Thoracic aorta (tissue), 2 donors: ENCODE measurements at regions not wholly inside any gene's neighbourhood (a gene's known extent, or its start where the extent isn't known, plus 50 kb on each side); places are given as distances from the start of the nearest gene placed in this dataset.
"Not testable (repeated sequence)": the region's sequence is repeated elsewhere in the genome, so short reads cannot be mapped to it uniquely, and the experiment has no call there.

ENCODE experiments used
- ATAC-seq: fragments of 150-250 bp; one replicate; pipeline ENCODE4 v1.8.0; 2017; ENCODE audit warnings: low read depth; ENCODE audit not compliant: insufficient number of reproducible peaks, low FRiP score
- DNase-seq: peaks from one replicate; pipeline ENCODE4 v3.0.0-alpha.2; 2020; ENCODE audit warnings: low spot score
- H3K27ac ChIP-seq, 2 donors: fragments of 200-600 bp; sonication (generic); 1 replicate in 1 of 2; 2 replicates in 1 of 2; pipeline ENCODE4 v1.5.1; 2016; ENCODE audit warnings: mild to moderate bottlenecking in 2 of 2, moderate library complexity in 2 of 2
- H3K27me3 ChIP-seq: fragments of 200-600 bp; sonication (generic); replicated peaks from 2 replicates; pipeline ENCODE4 v1.6.0; 2016; ENCODE audit warnings: mild to moderate bottlenecking; ENCODE audit not compliant: insufficient read depth
- H3K36me3 ChIP-seq: fragments of 200-600 bp; sonication (generic); one replicate; pipeline ENCODE4 v1.5.1; 2016
- H3K4me1 ChIP-seq, 2 donors: fragments of 200-600 bp; sonication (generic); 1 replicate in 1 of 2; 2 replicates in 1 of 2; pipeline versions ENCODE4 v1.5.1 to v1.6.0; 2016; ENCODE audit warnings: low read depth in 2 of 2, mild to moderate bottlenecking in 1 of 2; ENCODE audit not compliant: control insufficient read depth in 1 of 2
- H3K4me3 ChIP-seq: fragments of 200-600 bp; sonication (generic); 2 replicates; pipeline ENCODE4 v1.5.1; 2016; ENCODE audit warnings: mild to moderate bottlenecking
- H3K9me3 ChIP-seq: fragments of 200-600 bp; sonication (generic); 2 replicates; pipeline ENCODE4 v1.5.1; 2016
- TF ChIP-seq, protein P1 (sequence below): fragments of 200-600 bp; sonication (generic); IDR thresholded peaks from one replicate; pipeline ENCODE4 v1.5.1; 2019; ENCODE audit warnings: antibody characterized with exemption

DNA sequence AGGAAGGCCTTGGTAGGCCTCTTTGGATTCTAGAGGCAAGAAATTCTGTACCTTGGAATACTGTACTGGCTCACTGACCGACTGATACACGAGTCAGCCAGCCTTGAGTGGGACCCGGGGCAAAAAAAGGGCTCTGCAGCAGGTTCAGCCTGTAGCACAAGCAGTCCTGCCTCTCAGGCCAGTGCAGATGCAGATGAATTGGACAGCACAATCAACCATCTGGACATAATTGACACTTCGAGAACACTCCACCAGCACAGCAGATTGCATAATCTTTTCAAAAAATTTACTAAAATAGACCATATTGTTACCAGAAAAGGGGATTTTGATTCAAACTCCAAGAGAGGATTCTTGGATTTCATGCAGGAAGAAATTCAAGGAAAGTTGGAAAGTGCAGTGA is 241.6 kb downstream of the RPIA start:
- TF ChIP-seq, protein P1, sequence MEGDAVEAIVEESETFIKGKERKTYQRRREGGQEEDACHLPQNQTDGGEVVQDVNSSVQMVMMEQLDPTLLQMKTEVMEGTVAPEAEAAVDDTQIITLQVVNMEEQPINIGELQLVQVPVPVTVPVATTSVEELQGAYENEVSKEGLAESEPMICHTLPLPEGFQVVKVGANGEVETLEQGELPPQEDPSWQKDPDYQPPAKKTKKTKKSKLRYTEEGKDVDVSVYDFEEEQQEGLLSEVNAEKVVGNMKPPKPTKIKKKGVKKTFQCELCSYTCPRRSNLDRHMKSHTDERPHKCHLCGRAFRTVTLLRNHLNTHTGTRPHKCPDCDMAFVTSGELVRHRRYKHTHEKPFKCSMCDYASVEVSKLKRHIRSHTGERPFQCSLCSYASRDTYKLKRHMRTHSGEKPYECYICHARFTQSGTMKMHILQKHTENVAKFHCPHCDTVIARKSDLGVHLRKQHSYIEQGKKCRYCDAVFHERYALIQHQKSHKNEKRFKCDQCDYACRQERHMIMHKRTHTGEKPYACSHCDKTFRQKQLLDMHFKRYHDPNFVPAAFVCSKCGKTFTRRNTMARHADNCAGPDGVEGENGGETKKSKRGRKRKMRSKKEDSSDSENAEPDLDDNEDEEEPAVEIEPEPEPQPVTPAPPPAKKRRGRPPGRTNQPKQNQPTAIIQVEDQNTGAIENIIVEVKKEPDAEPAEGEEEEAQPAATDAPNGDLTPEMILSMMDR = no peak
- no peak for ATAC-seq
- H3K4me1 ChIP-seq = no peaks in the 10 kb centered on the region
- no peak overlapping the region for H3K4me3 ChIP-seq
- no peak for DNase-seq
- H3K27me3 ChIP-seq = no peaks in the 10 kb centered on the region
- H3K36me3 ChIP-seq = no peaks in the 10 kb centered on the region
- no peaks in the 10 kb centered on the region for H3K9me3 ChIP-seq
- no peak overlapping the region for H3K27ac ChIP-seq

DNA sequence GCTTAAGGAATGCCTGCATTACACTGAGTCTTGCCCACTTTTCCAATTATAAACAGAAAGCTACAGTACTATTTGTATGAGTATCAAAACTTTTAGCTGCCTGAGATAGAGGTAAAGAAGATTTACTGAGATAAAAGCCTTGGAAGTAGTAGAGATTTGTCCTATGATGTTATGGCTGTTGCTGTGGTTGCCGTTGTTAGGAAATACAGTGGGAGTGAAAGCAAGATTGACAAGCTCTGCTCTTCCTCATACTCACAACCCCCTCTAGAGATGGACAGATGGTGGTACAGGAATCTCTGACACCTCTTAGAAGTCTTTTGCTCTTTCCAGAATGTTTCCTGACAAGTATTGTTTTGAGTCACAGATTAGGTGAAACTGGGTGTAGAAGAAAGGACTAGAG is 242.5 kb downstream of the RPIA start:
- Histone ChIP-seq H3K4me1 (no peaks in the 10 kb centered on the region), H3K36me3 (no peaks in the 10 kb centered on the region), H3K9me3 (no peaks in the 10 kb centered on the region), H3K27me3 (no peaks in the 10 kb centered on the region), H3K27ac (no peak overlapping the region), H3K4me3 (no peak overlapping the region)
- no peak for ATAC-seq
- DNase-seq = no peak
- TF ChIP-seq, protein P1 = no peak

DNA sequence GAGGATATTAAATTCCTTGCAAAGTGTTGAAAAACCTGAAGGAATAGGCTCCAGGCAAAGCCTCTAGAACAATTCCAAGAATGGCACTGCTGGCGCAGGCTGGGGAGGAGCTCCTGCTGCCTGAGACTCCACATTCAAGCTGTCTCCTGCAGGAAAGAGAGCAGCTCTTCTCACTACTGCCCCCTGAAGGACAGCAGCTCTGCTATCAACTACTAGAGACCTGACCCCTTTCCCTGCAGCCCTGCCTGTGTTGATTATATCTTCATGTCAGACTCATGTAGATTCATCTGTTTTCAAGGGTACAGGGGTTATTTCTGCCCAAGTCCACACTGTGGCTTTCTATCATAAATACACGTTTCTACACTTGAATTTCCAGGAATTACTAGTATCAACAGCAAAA is 249.7 kb downstream of the RPIA start:
- not testable (repeated sequence) for H3K4me3 ChIP-seq, H3K27ac ChIP-seq, H3K4me1 ChIP-seq, H3K27me3 ChIP-seq, H3K36me3 ChIP-seq, H3K9me3 ChIP-seq, DNase-seq, ATAC-seq

DNA sequence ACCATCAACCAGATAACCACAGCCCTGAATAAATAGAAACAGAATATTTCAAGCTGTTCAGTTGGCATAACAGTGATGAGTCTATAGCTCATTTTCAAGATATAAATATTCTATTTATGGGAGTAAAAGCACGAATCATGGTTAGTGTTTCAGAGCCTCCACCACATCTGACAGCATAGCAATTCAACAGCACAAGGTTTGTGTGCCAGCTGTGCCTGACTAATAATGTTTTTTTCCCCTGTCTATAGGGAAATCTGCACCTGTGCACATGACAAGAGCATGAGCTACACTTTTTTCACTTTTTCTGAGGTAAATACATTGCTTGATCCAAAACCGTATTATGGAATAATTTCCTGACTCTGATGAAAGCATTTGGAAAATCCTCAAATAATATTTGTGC is 251.3 kb downstream of the RPIA start:
- Histone ChIP-seq H3K36me3 (no peaks in the 10 kb centered on the region), H3K9me3 (no peaks in the 10 kb centered on the region), H3K4me1 (no peaks in the 10 kb centered on the region), H3K27me3 (no peaks in the 10 kb centered on the region), H3K27ac (no peak overlapping the region), H3K4me3 (no peak overlapping the region)
- DNase-seq (no peak), ATAC-seq (no peak)
- TF ChIP-seq, protein P1 = no peak

DNA sequence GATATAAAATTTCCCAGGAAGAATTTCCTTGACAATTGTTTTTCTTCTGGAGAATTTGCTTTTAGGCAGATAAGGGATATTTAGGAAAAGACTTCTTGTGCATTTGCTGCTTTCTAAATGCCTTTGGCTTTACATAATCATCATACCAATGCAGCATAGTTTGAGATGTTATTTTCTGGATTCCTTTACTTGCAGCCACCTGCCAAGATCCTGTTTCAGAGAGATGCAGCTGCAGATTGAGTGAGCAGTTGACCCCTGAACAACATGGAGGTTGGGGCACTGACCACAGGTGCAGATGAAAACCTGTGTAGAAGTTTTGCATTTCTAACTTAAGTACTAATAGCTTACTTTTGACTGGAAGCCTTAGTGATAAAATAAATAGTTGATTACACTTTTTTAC is 257.9 kb downstream of the RPIA start:
- H3K4me3 ChIP-seq = no peak overlapping the region
- no peak for DNase-seq
- no peaks in the 10 kb centered on the region for H3K4me1 ChIP-seq
- no peaks in the 10 kb centered on the region for H3K9me3 ChIP-seq
- TF ChIP-seq, protein P1 = no peak
- no peaks in the 10 kb centered on the region for H3K36me3 ChIP-seq
- H3K27me3 ChIP-seq = no peaks in the 10 kb centered on the region
- no peak overlapping the region for H3K27ac ChIP-seq
- no peak for ATAC-seq

DNA sequence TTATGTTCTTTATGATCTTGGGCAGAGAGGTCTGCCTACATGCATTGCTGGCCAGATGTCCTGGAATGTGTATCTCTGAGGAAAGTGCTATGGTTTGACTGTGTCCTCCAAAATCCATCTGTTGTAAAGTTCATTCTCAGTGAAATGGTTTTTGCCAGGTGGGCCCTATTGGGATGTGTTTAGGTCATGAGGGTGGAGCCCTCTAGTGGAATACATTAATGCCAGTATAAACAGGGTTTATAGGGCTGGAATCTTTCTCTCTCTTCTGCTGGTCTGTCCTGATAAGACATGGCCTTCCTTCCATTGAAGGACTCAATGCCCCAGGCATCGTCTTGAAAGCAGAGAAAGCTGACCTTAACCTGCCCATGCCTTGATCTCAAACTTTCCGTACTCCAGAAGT is 258.5 kb downstream of the RPIA start:
- Histone ChIP-seq H3K4me3 (no peak overlapping the region), H3K27me3 (no peaks in the 10 kb centered on the region), H3K36me3 (no peaks in the 10 kb centered on the region), H3K27ac (no peak overlapping the region), H3K9me3 (no peaks in the 10 kb centered on the region), H3K4me1 (no peaks in the 10 kb centered on the region)
- TF ChIP-seq, protein P1 = no peak
- ATAC-seq (no peak), DNase-seq (no peak)
